8988T (cell line): ENCODE measurements at regions not wholly inside any gene's neighbourhood (a gene's known extent, or its start where the extent isn't known, plus 50 kb on each side); places are given as distances from the start of the nearest gene placed in this dataset.
"Not testable (repeated sequence)": the region's sequence is repeated elsewhere in the genome, so short reads cannot be mapped to it uniquely, and the experiment has no call there.

Source experiments
- DNase-seq: peaks from one replicate; pipeline ENCODE4 v3.0.0; 2011

DNA sequence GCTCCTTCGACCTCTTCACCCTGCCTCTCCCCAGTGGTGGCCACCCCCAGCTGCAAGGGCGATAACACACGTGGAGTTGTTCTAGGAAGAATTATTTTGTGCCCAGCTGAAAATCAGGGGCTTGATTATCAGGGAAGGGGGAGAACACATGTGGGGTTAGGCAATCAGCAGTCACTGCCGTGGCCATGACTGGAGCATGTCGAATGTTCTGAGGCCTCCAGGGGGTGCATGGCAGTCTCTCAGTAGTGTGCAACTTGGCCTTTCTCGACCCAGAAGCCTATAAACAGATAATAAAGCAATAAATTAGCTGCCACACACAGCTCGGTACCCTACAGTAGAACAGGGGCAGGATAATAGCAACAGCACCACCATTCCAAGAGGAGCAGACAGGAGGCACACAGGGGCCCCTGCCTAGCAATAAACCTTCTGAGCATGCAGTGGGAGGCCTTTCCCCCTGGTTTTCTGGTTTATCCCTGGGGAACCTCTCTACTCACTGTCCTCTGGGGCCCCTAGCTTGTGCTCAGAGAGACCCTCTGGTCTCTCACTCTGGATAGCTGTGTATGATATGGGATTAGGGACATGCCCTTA, 308.2 kb upstream of the PLGLB2 start:
- DNase-seq = not testable (repeated sequence)

DNA sequence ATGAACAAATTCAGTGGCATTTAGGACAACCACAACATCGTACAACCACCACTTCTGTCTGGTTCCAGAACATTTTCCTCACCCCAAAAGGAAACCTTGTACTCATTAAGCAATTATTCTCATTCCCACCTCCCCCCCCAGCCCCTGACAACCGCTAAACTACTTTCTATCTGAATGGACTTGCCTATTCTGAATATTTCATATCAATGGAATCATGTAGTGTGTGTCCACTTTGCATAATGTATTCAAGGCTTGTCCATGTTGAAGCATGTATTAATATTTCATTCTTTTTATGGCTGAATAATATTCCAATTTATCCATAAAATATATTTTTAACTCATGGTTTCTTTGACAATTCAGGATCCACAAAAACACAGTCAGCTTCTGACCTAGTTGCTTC, 307.2 kb upstream of the PLGLB2 start:
- DNase-seq = not testable (repeated sequence)

DNA sequence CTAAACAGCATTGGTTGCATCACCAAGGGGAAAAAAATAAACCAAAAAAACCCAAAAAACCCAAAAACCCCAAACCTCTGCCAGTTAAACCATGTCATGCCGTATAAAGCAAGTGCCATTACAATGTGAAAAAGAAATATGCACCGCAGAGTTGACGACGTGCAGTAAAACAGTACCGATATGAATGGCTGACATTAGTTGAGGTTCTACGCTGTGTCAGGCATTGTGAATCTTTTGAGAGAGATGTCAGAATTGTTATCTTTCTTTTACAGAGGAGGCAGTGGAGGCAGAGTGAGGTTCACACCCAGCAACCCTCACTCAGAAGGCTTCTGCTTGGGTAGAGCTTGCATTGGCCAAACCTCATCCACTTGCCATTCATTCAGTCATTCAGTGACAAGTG, 306.5 kb upstream of the PLGLB2 start:
- not testable (repeated sequence) for DNase-seq

DNA sequence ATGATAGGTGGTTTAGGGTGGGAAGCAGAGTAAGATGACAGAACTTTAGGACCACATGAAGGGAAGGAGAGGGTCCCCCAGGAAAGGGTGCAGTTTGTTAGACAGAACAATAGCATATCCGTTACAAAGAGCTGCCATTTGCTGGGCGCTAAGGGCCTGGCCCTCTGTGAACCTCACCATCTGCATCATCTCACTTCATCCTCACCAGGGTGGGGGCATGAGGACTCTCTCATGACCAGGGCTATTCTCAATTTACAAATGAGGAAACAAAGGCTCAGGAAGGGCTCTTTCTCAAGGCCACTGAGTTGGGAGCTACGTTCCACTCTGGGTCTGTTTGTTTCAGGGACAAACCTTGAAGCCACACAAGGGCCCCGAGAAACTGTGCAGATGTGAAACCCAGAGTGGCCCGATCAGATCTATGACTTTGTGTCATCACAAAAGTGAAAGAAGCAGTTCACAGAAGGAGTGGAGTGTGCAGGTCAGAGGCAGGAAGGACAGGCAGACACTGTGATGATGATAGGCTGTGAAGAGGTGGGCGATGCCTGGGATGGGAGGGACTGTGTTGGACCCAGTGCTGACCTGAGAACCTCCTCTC, 304.8 kb upstream of the PLGLB2 start:
- DNase-seq = not testable (repeated sequence)

DNA sequence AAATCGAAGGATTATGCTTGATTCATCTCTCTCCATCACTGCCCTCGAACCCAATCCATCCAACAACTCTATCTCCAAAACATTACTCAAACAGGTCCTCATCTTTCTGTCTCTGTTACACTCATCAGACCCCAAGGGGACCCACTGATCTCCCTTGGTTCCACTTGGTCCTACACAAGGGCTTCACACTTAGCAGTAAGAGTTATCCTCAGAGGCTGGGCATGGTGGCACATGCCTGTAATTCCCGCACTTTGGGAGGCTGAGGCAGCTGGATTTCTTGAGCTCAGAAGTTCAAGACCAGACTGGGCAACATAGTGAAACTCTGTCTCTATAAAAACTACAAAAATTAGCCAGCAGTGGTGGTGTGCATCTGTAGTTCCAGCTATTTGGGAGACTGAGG, 302.9 kb upstream of the PLGLB2 start:
- DNase-seq = not testable (repeated sequence)

DNA sequence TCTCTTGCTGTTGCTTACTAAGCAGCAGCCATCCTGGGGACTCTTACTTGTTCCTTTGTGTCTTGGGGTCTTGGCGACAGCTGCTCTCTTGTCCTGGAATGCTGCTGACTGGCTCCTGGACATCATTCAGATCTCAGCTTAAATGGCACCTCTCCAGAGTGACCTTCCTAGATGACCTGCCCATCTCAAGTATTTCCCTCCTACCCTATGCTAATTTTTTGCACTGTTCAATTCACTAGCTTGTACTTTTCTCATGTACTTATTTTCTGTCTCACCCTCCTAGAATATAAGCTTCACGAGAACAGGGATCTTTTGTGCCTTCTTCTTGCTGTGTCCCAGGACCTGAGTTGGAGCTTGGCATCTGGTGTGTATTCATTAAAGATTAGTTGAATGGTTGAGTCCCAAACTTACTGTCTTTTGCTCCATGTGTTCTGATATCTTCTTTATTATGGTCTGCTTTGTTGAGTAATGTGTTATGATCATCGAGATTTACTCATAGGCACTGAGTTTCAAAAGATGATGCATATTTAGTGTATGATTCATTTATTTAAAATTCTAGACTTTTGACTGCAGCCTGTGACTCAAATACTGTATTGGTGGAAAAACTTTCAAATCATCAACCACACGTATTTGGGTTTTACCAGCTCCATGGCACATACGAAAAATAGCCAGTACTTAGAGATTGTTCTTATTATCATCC, 302.1 kb upstream of the PLGLB2 start:
- DNase-seq = not testable (repeated sequence)

DNA sequence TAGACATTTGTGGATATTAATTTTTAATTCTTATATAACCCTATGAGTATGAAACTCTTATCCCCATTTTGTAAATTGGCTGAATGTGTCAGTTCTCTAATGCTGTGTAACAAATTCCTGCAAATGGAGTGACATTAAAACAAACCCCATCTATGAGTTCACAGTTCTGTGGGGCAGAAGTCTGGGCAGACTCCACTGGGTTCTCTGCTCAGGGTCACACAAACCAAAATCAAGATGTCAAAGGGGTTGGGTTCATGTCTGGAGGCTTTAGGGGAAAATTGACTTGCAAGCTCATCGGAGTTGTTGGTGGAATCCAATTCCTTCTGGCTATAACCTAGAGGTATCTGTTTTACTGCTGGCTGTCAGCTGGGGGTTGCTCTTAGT, 301.6 kb upstream of the PLGLB2 start:
- not testable (repeated sequence) for DNase-seq

DNA sequence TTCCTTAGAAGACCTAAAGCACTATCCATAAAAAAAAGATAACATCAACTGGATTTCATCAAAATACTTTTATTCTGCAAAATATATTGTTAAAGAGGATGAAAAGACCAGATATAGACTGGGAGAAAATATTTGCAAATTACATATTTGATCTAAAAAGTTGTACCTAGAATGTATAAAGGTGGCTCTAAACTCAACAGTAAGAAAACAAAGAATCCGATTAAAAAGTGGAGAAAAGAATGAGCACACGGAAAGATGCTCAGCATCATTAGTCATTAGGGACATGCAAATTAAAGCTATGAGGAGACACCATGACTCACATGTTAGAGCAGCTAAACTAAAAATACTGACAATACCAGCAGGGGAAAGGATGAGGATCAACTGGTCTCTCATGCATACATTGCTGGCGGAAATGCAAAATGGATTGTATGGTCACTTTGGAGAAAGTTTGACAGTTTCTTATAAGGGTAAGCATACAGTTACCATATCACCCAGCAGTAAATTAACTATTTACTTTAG, 298.4 kb upstream of the PLGLB2 start:
- DNase-seq = not testable (repeated sequence)

DNA sequence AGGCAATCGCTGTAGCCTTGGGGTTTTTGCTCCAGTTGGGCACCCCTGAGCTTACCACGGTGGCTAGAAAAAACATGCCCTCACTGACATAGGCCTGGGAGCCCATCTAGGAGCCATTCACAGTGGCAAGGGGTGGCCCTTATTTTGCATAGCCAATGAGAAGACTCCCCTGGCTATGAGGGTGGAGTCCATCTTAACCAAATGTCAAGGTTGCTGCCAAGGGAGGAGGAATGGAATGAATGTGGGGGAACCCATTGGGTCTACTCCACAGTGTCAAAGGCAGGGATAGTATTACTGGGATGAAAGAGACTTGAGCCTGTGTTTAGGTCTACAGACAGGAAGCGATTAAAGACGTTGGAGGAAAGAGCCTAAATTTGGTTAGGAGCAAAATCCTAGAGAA, 295.7 kb upstream of the PLGLB2 start:
- DNase-seq = not testable (repeated sequence)

DNA sequence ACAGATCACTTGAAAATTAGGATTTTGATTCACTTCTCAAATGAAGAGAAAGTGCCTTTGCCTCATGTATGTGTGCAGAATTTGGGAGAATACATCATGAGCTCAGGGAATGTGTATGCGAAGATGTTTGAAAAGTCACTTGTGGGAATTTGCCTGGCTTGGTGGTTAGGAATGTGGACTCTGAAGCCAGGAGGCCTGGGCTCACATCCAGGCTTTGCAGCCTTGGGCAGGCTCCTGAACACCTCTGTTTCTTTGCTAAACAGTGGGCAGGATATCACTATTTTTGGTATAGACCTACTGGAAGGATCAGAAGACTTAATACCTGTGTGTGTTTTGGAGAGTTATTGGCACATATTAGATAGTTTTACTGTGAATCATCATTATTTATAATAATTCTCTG, 295.0 kb upstream of the PLGLB2 start:
- not testable (repeated sequence) for DNase-seq

DNA sequence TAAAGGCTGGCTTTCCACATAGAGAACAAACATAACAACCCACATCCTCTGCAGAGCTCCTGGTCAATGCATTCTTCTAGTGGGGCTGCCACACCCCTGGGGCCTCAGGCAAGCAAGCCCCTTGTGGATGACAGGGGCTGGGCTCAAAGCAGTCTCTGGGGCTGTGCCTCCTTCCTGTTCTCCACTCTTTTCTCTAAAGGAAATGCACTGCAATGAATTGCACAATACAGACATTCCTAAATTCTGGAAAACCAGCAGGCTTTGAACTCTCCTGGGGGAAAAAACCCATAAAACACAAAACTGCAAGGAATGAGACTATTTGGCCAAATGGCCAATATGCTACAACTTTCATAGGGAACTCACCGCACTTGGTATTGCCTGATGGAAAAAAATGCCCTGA, 293.9 kb upstream of the PLGLB2 start:
- not testable (repeated sequence) for DNase-seq

DNA sequence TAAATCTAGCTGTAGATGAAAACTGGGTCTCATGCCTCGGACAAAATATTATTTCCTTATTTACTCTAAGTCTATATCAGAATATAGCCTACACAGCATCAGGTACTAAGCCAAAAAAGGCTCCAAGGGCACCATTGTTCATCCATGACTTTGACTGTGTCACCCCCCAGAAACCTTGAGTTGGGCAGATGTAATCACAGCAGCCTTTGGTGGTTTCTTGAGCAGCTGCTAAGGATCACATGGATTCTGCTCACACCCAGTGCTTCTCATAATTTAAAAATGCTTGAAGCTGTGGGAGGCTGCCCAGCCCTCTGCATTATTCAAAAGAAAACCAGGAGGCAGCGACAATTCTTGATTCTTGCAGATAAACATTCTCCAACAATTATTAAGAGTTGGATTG, 293.5 kb upstream of the PLGLB2 start:
- DNase-seq = not testable (repeated sequence)

DNA sequence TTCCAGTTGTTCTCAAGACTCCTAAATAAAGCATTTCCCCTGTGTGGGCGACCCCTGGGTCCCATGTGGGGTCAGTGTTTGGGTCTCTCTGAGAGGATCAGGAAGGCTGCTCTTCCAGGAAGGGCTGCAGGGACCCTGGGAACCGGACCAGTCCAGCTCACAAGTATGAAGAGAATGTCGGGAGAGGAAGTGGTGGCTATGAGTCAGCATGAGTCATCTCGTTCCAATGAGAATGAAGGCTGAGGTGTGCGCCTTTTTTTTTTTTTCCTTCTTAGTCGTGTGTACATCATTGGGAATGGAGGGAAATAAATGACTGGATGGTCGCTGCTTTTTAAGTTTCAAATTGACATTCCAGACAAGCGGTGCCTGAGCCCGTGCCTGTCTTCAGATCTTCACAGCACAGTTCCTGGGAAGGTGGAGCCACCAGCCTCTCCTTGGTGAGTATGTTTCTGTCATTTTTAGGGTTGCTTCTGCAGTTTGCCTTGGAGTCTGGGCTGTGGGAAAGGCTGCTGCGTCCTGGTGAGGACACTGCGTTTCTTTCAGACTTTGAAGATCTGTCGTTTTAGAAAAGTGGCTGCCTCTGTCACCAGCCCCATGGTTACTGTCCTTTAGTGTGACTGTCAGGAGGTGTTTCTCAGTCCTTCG, 292.6 kb upstream of the PLGLB2 start:
- DNase-seq = not testable (repeated sequence)

DNA sequence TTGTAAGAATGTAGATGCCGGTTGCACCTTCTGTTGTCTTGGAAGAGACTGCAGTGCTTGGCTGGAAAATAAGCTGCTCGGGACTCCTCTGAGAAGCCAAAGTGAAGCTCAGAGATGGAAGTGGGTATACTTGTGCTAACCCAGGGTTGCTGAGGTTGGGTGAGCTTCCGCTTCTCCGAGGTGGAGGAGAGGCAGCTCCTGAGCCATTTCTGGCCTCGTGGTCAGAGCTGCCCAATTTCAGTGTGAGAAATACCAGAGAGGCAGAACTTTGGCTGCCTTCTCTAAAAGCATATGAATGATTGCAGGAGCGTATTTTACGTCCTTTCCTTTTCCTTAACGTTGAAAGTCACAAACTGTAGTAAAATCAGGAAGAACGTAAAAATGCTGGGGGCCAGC, 292.0 kb upstream of the PLGLB2 start:
- not testable (repeated sequence) for DNase-seq

DNA sequence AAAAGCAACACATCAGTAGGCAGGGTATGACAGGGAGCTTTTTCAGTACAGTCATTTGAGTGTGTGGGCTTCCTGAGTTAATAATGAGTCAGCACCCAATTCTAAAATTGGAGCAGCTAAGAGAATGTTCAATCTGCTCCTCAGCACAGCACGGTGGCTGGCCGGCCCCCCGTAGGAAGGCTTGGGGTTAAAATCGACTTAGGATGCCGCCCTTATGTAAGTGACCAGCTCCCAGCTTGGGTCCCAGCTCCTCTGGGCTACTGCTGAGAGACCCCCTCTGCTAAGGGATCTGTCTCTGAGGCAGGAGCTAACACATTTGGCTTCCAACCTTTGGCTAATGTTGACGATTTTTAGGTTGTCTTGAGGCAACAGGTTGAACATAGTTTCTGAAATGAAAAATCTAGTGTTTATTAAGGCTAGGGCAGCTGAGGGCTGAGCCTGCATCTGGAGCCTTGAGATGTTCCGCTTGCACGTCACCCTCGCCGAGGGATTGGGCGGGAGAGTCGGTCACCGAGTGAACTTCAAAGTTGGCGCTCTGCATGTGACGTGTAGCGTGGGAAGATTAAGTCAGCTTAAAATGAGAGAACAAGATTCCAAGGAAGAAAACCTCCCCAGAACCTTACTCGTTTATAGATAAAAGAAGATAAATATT, 291.3 kb upstream of the PLGLB2 start:
- not testable (repeated sequence) for DNase-seq

DNA sequence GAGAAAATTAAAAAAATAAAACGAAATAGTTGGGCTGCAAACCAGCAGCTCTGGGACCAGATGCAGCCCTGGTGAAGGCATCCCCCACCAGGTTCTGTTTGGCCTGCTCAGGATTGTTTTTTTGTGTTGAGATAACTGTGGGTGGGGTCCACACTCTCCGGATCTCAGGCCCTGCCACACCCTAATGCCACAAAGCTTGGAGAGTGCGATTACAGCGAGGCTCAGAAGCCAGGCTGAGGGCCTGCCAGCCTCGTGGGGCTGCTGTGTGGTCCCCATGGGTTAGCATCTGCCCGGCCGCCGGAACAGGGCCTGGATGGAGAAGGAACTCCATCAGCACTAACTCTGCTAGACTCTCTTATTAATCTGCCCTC, 290.8 kb upstream of the PLGLB2 start:
- not testable (repeated sequence) for DNase-seq

DNA sequence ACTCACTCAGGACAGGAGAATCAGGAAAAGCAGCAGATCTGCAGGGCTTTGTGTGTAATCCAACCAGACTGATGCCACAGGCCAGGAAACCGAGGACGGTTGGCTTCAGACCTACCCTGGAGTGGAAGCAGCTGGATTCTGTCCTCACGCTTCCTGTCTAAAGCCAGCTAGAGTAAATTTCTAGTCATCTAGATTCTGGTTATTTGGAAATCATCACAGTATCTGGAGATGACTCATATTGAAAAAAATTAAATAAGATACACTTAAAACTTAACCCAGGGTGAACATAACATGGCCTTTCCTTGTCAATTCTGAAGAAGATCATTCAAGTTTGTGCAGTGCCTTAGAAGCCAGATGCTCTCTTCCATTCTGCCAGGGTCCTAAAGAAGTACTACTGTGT, 288.9 kb upstream of the PLGLB2 start:
- not testable (repeated sequence) for DNase-seq

DNA sequence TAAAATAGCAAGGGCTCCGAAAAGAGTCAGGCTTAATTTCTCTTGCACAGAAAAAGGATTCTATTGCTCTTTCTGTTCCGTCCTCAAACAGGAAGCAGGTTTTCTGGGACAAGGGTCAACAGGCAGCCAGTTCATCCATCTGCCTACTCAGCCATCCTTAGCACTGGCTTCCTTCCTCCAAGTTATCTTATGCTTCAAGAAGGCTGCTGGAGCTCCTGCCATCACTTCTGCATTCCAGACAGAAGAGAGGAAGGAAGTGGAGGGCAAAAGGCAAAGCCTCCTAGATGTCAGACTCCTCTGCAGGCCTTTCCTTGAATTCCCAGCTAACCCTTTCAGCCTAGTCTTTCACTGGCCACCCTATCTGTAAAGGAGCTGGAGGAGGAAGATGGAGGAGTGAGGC, 287.8 kb upstream of the PLGLB2 start:
- DNase-seq = not testable (repeated sequence)

DNA sequence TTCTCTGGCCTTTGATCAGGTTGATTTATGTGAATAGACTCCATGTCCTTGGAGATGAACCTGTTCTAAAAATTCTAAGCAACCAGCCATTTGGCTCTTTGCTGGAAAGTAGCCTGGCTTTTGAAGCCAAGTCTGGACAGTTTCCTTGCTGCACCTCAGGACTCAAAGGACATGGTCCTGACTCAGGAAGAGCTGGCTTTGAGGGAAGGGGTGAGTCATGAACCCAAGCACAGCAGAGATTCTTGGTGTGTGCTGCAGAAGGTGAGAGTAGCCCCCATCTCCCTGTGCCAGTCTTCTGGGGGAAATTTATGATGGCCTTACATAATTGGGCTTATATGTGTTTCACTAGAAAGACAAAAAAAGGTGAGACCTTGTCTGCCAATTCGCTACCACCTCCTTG, 287.2 kb upstream of the PLGLB2 start:
- not testable (repeated sequence) for DNase-seq

DNA sequence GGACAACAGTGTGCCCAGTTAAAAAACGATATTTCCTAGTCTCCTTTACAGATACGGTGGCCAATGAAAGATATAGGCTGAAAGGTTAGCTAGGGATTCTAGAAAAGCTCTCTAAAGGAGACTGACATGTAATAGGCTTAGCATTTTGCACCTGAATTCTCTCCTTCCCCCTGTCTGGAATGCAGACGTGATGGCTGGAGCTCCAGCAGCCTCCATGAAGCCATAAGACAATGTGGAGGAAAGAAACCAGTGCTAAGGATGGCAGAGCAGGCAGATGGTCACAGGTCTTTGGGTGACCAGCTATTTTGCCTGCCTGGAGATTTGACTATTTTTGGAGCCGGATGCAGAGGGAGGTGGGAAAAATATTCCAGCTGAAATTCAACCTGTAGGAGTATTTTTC, 286.2 kb upstream of the PLGLB2 start:
- not testable (repeated sequence) for DNase-seq

DNA sequence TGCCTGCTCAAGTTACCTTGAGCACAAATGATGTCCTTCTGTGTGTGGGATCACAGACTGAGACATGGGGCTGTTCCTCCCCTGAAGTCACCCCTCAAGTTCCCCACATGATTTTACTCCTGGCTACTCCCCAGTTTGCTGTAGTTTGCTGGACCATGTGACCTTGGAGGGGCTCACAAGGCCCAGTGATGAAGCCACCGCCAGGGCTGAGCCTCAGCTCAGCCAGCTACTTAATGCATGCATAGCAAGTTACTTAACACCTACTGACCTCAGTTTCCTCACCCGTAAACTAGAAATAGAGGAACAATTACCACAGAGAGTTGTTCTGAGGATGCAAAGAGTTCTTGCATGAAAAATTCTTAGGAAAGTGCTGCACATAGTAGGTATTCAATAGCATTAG, 283.7 kb upstream of the PLGLB2 start:
- DNase-seq = not testable (repeated sequence)

DNA sequence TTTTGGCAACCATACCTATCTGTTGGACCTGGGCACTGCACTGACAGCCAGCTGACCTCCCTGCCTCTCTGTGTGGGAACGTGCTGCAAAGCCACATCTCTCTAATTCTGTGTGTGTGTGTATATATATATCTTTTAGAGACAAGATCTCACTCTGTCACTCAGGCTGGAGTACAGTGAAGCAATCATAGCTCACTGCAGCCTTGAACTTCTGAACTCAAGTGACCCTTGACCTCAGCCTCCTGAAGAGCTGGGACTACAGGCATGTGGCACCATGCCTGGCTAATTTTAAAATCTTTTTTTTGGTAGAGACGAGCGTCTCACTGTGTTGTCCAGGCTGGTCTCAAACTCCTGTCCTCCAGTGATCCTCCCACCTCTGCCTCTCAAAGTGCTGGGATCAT, 282.2 kb upstream of the PLGLB2 start:
- DNase-seq = not testable (repeated sequence)

DNA sequence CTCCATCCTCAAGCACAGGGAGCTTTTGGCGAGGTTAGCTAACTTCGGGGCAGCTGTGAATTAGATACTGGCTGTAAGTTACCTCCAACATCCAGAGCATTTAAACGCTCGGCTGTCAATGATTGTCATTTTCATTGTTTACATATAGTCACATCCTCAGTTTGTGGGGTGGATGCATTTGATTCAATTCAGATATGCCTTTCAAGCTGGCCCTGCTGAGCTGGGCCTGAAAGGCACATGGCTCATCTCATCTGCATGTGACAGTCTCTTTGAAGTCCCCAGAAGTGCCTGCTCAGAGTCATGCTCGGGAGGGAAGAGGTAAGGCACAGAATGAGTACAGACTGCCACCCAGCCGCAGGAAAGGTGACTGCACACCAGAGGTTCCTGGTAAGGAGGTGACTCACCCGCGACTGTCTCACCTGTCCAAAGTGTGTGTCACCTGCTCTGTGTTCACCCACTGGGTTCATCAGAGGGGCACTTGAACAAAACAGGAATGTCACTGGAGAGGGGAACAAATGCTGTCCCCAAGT, 281.2 kb upstream of the PLGLB2 start:
- not testable (repeated sequence) for DNase-seq
